NCI-H748 (cell line): ENCODE measurements at regions not wholly inside any gene's neighbourhood (a gene's known extent, or its start where the extent isn't known, plus 50 kb on each side); places are given as distances from the start of the nearest gene placed in this dataset.
A peak's percentile ranks its signal among the peaks of the same experiment; 100 is the strongest.

Source experiments
- DNase-seq: peaks from one replicate; lab custom pipeline; 2025; ENCODE audit not compliant: unreplicated experiment; lab: John Stamatoyannopoulos, UW

DNA sequence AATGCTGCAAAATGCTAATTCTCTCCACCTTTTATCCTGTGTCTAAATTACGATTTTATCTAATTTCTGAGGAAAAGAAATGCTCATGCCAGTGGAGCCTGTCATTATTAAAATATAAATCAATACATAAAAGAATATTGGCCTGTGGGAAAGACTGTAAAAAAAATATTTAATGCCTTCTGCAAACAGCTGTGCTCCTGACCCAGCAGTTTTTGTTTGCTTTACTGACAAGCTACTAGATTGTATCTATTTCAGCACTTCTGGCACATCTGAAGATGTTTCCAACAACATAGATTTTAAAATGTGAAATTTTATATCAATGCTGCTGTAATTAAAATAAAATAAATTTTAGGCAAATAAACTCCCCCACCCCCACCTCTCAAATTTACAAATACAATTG is 493.6 kb upstream of the AGTR1 start:
- DNase-seq: peak; percentile 1

DNA sequence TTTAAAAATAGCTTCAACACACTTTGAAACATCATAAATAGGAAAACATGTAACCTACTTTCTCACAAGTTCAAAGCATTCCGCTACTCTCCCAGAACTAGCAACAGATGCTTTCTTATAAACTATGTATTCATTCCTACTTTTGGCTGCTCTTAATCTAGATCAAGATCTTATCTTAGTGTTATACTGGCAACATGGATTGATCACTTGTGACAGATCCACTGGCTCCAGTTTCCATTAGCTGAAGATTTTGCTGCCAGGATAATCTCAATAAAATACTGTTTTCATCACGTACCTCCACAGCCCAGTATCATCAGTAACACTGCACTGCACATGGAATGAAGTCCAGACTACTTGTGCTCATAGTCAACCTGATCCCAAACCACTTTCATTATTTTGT is 491.7 kb upstream of the AGTR1 start:
- DNase-seq: no peak

- DNase-seq: no peak
Measured at GRCh38 chr3:148206446-148206845, 491.3 kb upstream of the AGTR1 start.

- peak; percentile 20 for DNase-seq
Measured at GRCh38 chr3:148208975-148209374, 488.7 kb upstream of the AGTR1 start.

GRCh38 chr3:148211725-148212124 is 486.0 kb upstream of the AGTR1 start:
- DNase-seq: no peak

GRCh38 chr3:148214705-148215104 is 483.0 kb upstream of the AGTR1 start:
- no peak for DNase-seq

DNA sequence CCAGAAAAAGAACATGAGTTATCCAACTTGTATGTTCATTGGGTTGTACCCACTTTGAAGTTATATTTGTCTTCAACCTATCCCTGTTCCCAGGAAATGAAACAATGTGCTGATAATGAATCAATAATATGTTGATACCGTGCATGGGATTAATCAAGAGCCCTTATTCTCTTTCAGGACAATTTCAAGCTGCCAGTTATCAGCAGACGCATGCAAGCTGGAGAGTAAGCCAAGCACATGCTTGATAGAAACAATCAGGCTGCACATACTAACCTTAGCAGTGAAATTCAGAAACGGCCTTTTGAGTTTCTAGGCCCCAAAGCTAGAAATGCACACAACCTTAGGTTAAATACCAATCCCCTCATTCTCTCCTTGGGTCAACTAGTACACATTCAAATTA is 480.4 kb upstream of the AGTR1 start:
- DNase-seq: no peak

DNA sequence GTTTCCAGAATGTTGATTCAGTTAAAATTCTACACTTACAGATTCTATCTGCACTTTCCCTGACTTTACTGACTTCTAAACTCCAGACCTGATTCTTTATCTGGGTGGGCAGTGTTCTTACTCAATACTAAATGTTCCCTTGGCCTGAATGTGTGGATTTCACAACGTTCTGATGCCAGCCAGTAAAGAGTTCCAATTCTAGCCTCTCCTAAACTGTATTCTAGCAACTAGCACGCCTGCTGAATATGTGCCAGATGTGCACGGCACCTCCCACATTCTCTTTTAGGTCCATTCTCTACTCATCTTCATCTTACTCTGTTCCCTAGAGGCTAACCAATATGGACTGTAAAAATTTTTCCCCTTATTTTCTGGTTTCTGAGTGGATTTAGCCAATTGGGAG is 479.5 kb upstream of the AGTR1 start:
- DNase-seq: no peak

GRCh38 chr3:148219999-148220398 is 477.7 kb upstream of the AGTR1 start:
- DNase-seq: no peak

- no peak for DNase-seq
Measured at GRCh38 chr3:148221303-148221702, 476.4 kb upstream of the AGTR1 start.

DNA sequence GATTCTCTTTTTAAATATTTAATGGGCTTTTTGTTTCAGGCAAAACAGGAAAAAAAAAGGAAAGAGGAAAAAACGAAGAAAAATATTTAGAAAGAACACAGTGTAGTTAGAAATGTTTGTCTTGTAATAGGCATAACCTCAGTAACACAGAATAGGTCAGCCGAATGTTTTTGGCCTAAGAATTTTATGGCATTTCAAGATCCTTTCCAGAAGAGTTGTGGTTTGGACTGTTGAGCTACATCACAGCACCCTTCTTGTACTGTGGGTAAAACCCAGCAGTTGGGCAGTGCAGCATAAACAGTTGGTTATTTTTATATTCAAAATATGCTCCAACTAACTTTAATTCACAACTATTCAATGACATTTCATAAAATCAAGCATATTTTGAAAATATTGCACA is 474.4 kb upstream of the AGTR1 start:
- no peak for DNase-seq

DNA sequence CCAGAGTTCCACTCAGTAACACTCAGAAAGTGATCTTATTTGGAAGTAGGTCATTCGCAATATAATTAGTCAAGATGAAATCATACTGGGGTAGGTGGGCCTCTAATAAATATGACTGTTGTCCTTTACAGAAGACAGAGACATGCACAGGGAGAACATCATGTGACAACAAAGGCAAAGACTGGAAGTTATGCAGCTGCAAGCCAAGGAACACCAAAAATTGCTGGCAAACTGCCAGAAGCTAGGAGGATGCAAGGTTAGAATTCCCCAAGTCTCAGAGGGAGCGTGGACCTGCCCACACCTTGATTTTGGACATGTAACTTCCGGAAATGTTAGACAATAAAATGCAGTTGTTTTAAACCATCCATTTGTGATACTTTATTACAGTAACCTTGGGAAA is 471.5 kb upstream of the AGTR1 start:
- DNase-seq: no peak

GRCh38 chr3:148227534-148227933 is 470.2 kb upstream of the AGTR1 start:
- DNase-seq: no peak

GRCh38 chr3:148229107-148229506 is 468.6 kb upstream of the AGTR1 start:
- no peak for DNase-seq

- no peak for DNase-seq
Measured at GRCh38 chr3:148230473-148230872, 467.2 kb upstream of the AGTR1 start.

DNA sequence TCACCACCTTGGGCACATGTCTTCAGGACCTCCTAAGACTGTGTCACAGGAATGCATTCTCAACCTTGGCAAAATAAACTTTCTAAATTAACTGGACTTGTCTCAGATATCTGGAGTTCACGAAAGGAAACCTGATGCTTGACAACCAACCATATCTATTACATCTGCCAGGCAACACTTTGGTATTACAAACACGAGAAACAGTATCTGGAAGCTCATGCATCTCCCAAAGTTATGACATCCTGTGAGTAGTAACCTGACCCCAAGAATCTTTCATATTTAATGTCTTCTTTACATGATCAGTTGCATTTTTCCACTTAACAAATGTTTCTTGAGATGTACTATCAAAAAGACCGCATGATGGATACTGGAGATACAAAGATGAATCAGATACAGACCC is 465.3 kb upstream of the AGTR1 start:
- no peak for DNase-seq

DNA sequence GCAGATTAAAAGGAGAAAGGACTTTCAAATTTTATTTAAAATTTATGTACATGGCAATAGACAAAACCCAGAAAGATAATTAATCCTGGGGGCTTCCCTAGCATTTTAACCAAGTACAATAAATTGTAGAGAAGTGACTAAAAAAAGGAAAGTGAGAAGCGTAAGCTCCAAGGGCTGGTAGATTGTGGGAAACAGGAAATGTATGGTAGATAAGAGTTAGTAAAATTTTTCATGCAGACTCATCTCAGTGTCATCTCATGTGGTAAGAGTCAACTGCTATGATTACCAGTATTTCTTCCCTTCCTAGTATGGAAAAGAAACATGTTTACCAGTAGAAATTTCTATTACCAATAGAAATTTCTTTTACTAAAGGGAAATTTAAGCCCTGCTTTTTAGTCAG is 464.3 kb upstream of the AGTR1 start:
- DNase-seq: no peak

DNA sequence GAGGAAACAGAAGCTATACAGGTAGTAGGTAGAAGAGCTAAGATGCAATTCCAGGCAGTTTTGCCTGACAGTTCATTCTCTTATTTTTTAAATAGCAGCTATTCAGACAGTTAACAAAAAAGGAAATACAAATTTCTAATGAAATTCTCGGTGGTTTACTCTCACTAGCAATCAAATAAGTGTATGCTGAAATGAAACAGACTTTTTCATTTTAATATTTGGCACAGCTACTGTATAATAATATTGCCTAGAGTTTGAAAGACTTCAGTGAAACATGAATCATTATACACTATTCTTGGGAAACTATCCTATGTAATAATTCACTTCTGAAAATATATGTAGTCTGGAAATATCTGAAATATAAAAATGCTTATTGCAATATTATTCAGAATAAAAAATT is 463.2 kb upstream of the AGTR1 start:
- no peak for DNase-seq

- no peak for DNase-seq
Measured at GRCh38 chr3:148235566-148235965, 462.1 kb upstream of the AGTR1 start.

- no peak for DNase-seq
Measured at GRCh38 chr3:148238421-148238821, 459.3 kb upstream of the AGTR1 start.

DNA sequence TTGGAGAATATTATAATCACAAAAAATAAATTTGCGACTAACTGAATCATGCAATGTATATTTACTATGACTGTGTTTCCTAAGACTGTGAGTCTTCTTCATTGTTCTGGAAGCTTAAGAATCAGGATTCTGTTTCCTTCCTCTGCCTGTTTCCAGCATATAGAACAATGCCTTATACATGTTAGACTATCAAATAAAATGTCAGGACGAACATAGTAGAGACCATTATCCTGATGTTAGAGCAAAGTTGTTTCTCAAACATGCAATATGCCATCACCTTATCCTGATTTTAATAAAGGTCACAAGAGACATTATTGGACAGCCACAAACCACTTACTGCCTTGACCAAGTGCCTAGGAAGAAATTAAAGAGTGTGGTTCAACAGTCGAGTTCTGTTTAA is 457.4 kb upstream of the AGTR1 start:
- DNase-seq: no peak

DNA sequence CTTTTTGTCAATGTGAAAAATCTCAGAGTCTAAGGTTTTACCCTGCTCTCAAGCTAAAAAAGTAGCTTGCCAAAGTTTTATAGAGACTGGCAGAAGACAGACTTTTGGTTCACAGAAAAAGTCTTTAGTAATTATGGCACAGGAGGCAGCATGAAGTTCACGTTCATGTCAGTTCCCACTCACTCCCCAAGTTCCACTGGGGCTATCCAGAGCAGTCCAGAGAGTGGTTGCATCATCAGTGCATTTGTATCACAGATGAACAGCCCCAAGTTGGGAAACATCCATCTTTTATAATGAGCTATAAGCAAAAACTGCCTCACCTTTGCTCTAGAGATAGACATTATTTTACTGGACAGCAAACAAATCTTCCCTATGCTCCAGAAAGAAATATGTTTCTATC is 454.1 kb upstream of the AGTR1 start:
- DNase-seq: no peak

- no peak for DNase-seq
Measured at GRCh38 chr3:148246291-148246923, 451.3 kb upstream of the AGTR1 start.

- no peak for DNase-seq
Measured at GRCh38 chr3:148253713-148254112, 444.0 kb upstream of the AGTR1 start.
